ENCODE measurements at regions not wholly inside any gene's neighbourhood (a gene's known extent, or its start where the extent isn't known, plus 50 kb on each side); places are given as distances from the start of the nearest gene placed in this dataset.
A peak's percentile ranks its signal among the peaks of the same experiment; 100 is the strongest.

GRCh38 chr2:221204699-221205098 is 367.4 kb downstream of the EPHA4 start:
- in situ Hi-C loops (cut with MboI; ENCODE audit: low pct_unique_long_range_greater_than_20kb in 2 of 9, low sequenced_read_pairs in 9 of 9, unreplicated experiment in 9 of 9) = no loop called here
- Histone ChIP-seq H3K27ac (no peak overlapping the region), H3K4me3 (no peak overlapping the region), H3K4me1 (replicated peaks in 1 of 2) (peaks cover 8 to 19% of the 10 kb centered on the region in 2 donors)
- WGBS, 10 experiments = 0 to 89% (median 44%) methylated on average over 1 to 2 of the region's 2 CpGs; no CpG with 5 or more reads in 4 of the 10 experiments
- peak in 2 of 8 experiments; percentile 5 to 41 for ATAC-seq (replicated peaks in 6 of 8)

GRCh38 chr2:221205103-221205673 is 366.9 kb downstream of the EPHA4 start:
- ATAC-seq (replicated peaks in 6 of 8) = peak in 3 of 8 experiments; percentile 25 to 77 (median 44)
- Histone ChIP-seq H3K4me3 (no peak overlapping the region), H3K27ac (no peak overlapping the region), H3K4me1 (replicated peaks in 1 of 2) (peaks cover 8 to 19% of the 10 kb centered on the region in 2 donors)
- in situ Hi-C loops (cut with MboI; ENCODE audit: low pct_unique_long_range_greater_than_20kb in 2 of 9, low sequenced_read_pairs in 9 of 9, unreplicated experiment in 9 of 9) = no loop called here
- 4 to 87% (median 69%) methylated on average over 1 to 5 of the region's 5 CpGs; no CpG with 5 or more reads in 1 of the 10 experiments for WGBS, 10 experiments

- 44 to 100% (median 86%) methylated on average over 1 to 2 of the region's 2 CpGs; no CpG with 5 or more reads in 1 of the 10 experiments for WGBS, 10 experiments
- Histone ChIP-seq H3K27ac (no peak overlapping the region), H3K4me1 (replicated peaks in 1 of 2) (no peaks in the 10 kb centered on the region), H3K4me3 (no peak overlapping the region)
- no peak for ATAC-seq (replicated peaks in 6 of 8)
- in situ Hi-C loops (cut with MboI; ENCODE audit: low pct_unique_long_range_greater_than_20kb in 2 of 9, low sequenced_read_pairs in 9 of 9, unreplicated experiment in 9 of 9) = no loop called here
Measured at GRCh38 chr2:221210686-221211085, 361.4 kb downstream of the EPHA4 start.

GRCh38 chr2:221211653-221212052 is 360.5 kb downstream of the EPHA4 start:
- H3K27ac ChIP-seq = no peak overlapping the region
- WGBS, 10 experiments = 82 to 100% (median 94%) methylated on average over 1 to 3 of the region's 3 CpGs; no CpG with 5 or more reads in 3 of the 10 experiments
- ATAC-seq (replicated peaks in 6 of 8) = no peak
- H3K4me3 ChIP-seq = no peak overlapping the region
- in situ Hi-C loops (cut with MboI; ENCODE audit: low pct_unique_long_range_greater_than_20kb in 2 of 9, low sequenced_read_pairs in 9 of 9, unreplicated experiment in 9 of 9) = no loop called here
- H3K4me1 ChIP-seq (replicated peaks in 1 of 2) = no peaks in the 10 kb centered on the region

GRCh38 chr2:221212105-221212504 is 360.0 kb downstream of the EPHA4 start:
- H3K27ac ChIP-seq = no peak overlapping the region
- no peak overlapping the region for H3K4me3 ChIP-seq
- no peak for ATAC-seq (replicated peaks in 6 of 8)
- 14 to 100% (median 56%) methylated on average over 1 to 2 of the region's 2 CpGs; no CpG with 5 or more reads in 2 of the 10 experiments for WGBS, 10 experiments
- no peaks in the 10 kb centered on the region for H3K4me1 ChIP-seq (replicated peaks in 1 of 2)
- in situ Hi-C loops (cut with MboI; ENCODE audit: low pct_unique_long_range_greater_than_20kb in 2 of 9, low sequenced_read_pairs in 9 of 9, unreplicated experiment in 9 of 9) = no loop called here

- Histone ChIP-seq H3K27ac (no peak overlapping the region), H3K4me1 (replicated peaks in 1 of 2) (no peaks in the 10 kb centered on the region), H3K4me3 (no peak overlapping the region)
- in situ Hi-C loops (cut with MboI; ENCODE audit: low pct_unique_long_range_greater_than_20kb in 2 of 9, low sequenced_read_pairs in 9 of 9, unreplicated experiment in 9 of 9) = no loop called here
- WGBS, 10 experiments = 0 to 100% (median 100%) methylated on average over 1 of the region's 1 CpG; no CpG with 5 or more reads in 1 of the 10 experiments
- ATAC-seq (replicated peaks in 6 of 8) = no peak
Measured at GRCh38 chr2:221215487-221215886, 356.6 kb downstream of the EPHA4 start.

- ATAC-seq (replicated peaks in 6 of 8) = no peak
Measured at GRCh38 chr2:221216636-221217035, 355.5 kb downstream of the EPHA4 start.

GRCh38 chr2:221225752-221226151 is 346.4 kb downstream of the EPHA4 start:
- WGBS, 10 experiments = 0 to 100% (median 92%) methylated on average over 1 to 2 of the region's 2 CpGs; no CpG with 5 or more reads in 4 of the 10 experiments
- no peak overlapping the region for H3K27ac ChIP-seq
- H3K4me1 ChIP-seq (replicated peaks in 1 of 2) = no peaks in the 10 kb centered on the region
- in situ Hi-C loops (cut with MboI; ENCODE audit: low pct_unique_long_range_greater_than_20kb in 2 of 9, low sequenced_read_pairs in 9 of 9, unreplicated experiment in 9 of 9) = no loop called here
- ATAC-seq (replicated peaks in 6 of 8) = no peak
- H3K4me3 ChIP-seq = no peak overlapping the region

More at GRCh38 chr2:221216636-221217035, 355.5 kb downstream of the EPHA4 start:
- no peak overlapping the region for H3K27ac ChIP-seq
- H3K4me3 ChIP-seq = no peak overlapping the region
- in situ Hi-C loops (cut with MboI; ENCODE audit: low pct_unique_long_range_greater_than_20kb in 2 of 9, low sequenced_read_pairs in 9 of 9, unreplicated experiment in 9 of 9) = no loop called here
- H3K4me1 ChIP-seq (replicated peaks in 1 of 2) = no peaks in the 10 kb centered on the region
- 17 to 93% (median 71%) methylated on average over 1 to 3 of the region's 3 CpGs; no CpG with 5 or more reads in 2 of the 10 experiments for WGBS, 10 experiments

- in situ Hi-C loops (cut with MboI; ENCODE audit: low pct_unique_long_range_greater_than_20kb in 2 of 9, low sequenced_read_pairs in 9 of 9, unreplicated experiment in 9 of 9) = no loop called here
- ATAC-seq (replicated peaks in 6 of 8) = no peak
- H3K4me3 ChIP-seq = no peak overlapping the region
- no peaks in the 10 kb centered on the region for H3K4me1 ChIP-seq (replicated peaks in 1 of 2)
- H3K27ac ChIP-seq = no peak overlapping the region
- 74 to 100% (median 82%) methylated on average over 1 to 3 of the region's 3 CpGs for WGBS, 10 experiments
Measured at GRCh38 chr2:221228214-221228769, 343.8 kb downstream of the EPHA4 start.

- Histone ChIP-seq H3K4me1 (replicated peaks in 1 of 2) (no peaks in the 10 kb centered on the region), H3K4me3 (no peak overlapping the region), H3K27ac (no peak overlapping the region)
- in situ Hi-C loops (cut with MboI; ENCODE audit: low pct_unique_long_range_greater_than_20kb in 2 of 9, low sequenced_read_pairs in 9 of 9, unreplicated experiment in 9 of 9) = no loop called here
- ATAC-seq (replicated peaks in 6 of 8) = no peak
Measured at GRCh38 chr2:221229099-221229498, 343.0 kb downstream of the EPHA4 start.

GRCh38 chr2:221231511-221231910 is 340.6 kb downstream of the EPHA4 start:
- peak in 4 of 8 experiments; percentile 33 to 90 (median 62) for ATAC-seq (replicated peaks in 6 of 8)
- in situ Hi-C loops (cut with MboI; ENCODE audit: low pct_unique_long_range_greater_than_20kb in 2 of 9, low sequenced_read_pairs in 9 of 9, unreplicated experiment in 9 of 9) = no loop called here
- WGBS, 10 experiments = 0 to 94% (median 52%) methylated on average over 1 to 3 of the region's 3 CpGs; no CpG with 5 or more reads in 1 of the 10 experiments

GRCh38 chr2:221235941-221236340 is 336.2 kb downstream of the EPHA4 start:
- in situ Hi-C loops (cut with MboI; ENCODE audit: low pct_unique_long_range_greater_than_20kb in 2 of 9, low sequenced_read_pairs in 9 of 9, unreplicated experiment in 9 of 9) = no loop called here

More at GRCh38 chr2:221231511-221231910, 340.6 kb downstream of the EPHA4 start:
- Histone ChIP-seq H3K4me3 (no peak overlapping the region), H3K4me1 (replicated peaks in 1 of 2) (no peaks in the 10 kb centered on the region), H3K27ac (no peak overlapping the region)

GRCh38 chr2:221241072-221241471 is 331.0 kb downstream of the EPHA4 start:
- in situ Hi-C loops (cut with MboI; ENCODE audit: low pct_unique_long_range_greater_than_20kb in 2 of 9, low sequenced_read_pairs in 9 of 9, unreplicated experiment in 9 of 9) = no loop called here
- Histone ChIP-seq H3K4me1 (replicated peaks in 1 of 2) (no peaks in the 10 kb centered on the region), H3K27ac (no peak overlapping the region), H3K4me3 (no peak overlapping the region)
- WGBS, 10 experiments = 0 to 80% (median 50%) methylated on average over 1 to 3 of the region's 3 CpGs
- ATAC-seq (replicated peaks in 6 of 8) = no peak

More at GRCh38 chr2:221235941-221236340, 336.2 kb downstream of the EPHA4 start:
- no peak overlapping the region for H3K27ac ChIP-seq
- 42 to 100% (median 93%) methylated on average over 1 to 2 of the region's 2 CpGs; no CpG with 5 or more reads in 2 of the 10 experiments for WGBS, 10 experiments
- no peak for ATAC-seq (replicated peaks in 6 of 8)
- H3K4me1 ChIP-seq (replicated peaks in 1 of 2) = no peaks in the 10 kb centered on the region
- no peak overlapping the region for H3K4me3 ChIP-seq

GRCh38 chr2:221243771-221244170 is 328.3 kb downstream of the EPHA4 start:
- H3K4me1 ChIP-seq (replicated peaks in 1 of 2) = no peaks in the 10 kb centered on the region
- H3K4me3 ChIP-seq = no peak overlapping the region
- no peak overlapping the region for H3K27ac ChIP-seq
- peak in 1 of 8 experiments; percentile 69 for ATAC-seq (replicated peaks in 6 of 8)
- in situ Hi-C loops (cut with MboI; ENCODE audit: low pct_unique_long_range_greater_than_20kb in 2 of 9, low sequenced_read_pairs in 9 of 9, unreplicated experiment in 9 of 9) = no loop called here
- 63 to 100% (median 100%) methylated on average over 1 to 2 of the region's 2 CpGs; no CpG with 5 or more reads in 5 of the 10 experiments for WGBS, 10 experiments

All from motor neuron (in vitro differentiated cells).